RWPE1 (cell line): ENCODE measurements at regions not wholly inside any gene's neighbourhood (a gene's known extent, or its start where the extent isn't known, plus 50 kb on each side); places are given as distances from the start of the nearest gene placed in this dataset.

ENCODE experiments used
- CTCF ChIA-PET: fragments of 350-600 bp; sonication (Branson Sonifier 250); formaldehyde crosslinking; extraction: SDS; loops from one replicate; lab custom pipeline; 2021; lab: Yijun Ruan, JAX
- POLR2A ChIA-PET: fragments of 400-600 bp; formaldehyde crosslinking; extraction: SDS; loops from one replicate; lab custom pipeline; 2020; ENCODE audit warnings: antibody characterized with exemption; ENCODE audit not compliant: low non-redundant PET; lab: Yijun Ruan, JAX
- DNase-seq: peaks from one replicate; pipeline ENCODE4 v3.0.0; 2012; ENCODE audit warnings: low spot score
- H3K27ac ChIP-seq: fragments of 450-650 bp; 2 replicates; pipeline ENCODE4 v1.5.1; 2017
- TF ChIP-seq, protein P1 (sequence below): fragments of 450-650 bp; conservative IDR thresholded peaks from 2 replicates; pipeline ENCODE4 v1.5.1; 2017; ENCODE audit warnings: low read depth, mild to moderate bottlenecking

DNA sequence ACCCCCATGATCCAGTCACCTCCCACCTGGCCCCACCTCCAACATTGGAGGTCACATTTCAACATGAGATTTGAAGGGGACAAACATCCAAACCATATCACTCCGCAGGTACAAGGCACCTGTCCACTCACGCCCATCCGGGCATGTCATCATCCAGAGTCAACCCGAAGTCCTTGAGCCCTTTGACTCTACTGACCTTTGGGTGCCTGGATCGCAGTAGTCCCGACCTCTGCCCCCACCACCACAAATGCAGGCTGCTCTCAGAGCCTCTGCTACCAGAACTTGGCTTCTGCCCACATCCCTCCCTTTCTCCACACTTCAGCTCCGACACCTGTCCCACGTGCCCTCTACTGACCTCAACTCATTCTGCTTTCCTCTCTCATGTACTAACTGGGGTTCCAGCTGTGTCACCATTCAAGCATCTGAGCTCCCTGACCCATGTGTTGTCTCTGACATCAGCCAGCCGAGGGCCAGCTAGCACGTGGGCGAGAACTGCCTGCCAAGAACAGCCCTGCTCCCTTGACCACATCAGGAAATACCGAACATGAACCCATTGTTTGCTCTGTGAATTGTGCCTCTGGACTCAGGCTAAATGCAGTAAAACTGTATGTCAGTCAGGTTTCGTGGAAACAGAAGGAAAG lies 498.3 kb upstream of the SULF2 start:
- peak; percentile 86 for DNase-seq
- peak overlapping the region; percentile 42 for H3K27ac ChIP-seq
- ChIA-PET POLR2A (no interaction called here), CTCF (interaction anchor here (0.9 kb wide), 1 partner anchor 9 kb away, joined by 3 read pairs; no protein-coding TSS in a partner anchor)
- TF ChIP-seq, protein P1, sequence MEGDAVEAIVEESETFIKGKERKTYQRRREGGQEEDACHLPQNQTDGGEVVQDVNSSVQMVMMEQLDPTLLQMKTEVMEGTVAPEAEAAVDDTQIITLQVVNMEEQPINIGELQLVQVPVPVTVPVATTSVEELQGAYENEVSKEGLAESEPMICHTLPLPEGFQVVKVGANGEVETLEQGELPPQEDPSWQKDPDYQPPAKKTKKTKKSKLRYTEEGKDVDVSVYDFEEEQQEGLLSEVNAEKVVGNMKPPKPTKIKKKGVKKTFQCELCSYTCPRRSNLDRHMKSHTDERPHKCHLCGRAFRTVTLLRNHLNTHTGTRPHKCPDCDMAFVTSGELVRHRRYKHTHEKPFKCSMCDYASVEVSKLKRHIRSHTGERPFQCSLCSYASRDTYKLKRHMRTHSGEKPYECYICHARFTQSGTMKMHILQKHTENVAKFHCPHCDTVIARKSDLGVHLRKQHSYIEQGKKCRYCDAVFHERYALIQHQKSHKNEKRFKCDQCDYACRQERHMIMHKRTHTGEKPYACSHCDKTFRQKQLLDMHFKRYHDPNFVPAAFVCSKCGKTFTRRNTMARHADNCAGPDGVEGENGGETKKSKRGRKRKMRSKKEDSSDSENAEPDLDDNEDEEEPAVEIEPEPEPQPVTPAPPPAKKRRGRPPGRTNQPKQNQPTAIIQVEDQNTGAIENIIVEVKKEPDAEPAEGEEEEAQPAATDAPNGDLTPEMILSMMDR, result no peak

- no peak overlapping the region for H3K27ac ChIP-seq
- ChIA-PET CTCF (interaction anchor here (0.6 to 0.9 kb wide), 2 partner anchors 10 to 221 kb away, joined by 3 read pairs; no protein-coding TSS in a partner anchor), POLR2A (no interaction called here)
- DNase-seq, result peak; percentile 45
- TF ChIP-seq, protein P1, result no peak
Measured at GRCh38 chr20:48282591-48283228, 497.4 kb upstream of the SULF2 start.

DNA sequence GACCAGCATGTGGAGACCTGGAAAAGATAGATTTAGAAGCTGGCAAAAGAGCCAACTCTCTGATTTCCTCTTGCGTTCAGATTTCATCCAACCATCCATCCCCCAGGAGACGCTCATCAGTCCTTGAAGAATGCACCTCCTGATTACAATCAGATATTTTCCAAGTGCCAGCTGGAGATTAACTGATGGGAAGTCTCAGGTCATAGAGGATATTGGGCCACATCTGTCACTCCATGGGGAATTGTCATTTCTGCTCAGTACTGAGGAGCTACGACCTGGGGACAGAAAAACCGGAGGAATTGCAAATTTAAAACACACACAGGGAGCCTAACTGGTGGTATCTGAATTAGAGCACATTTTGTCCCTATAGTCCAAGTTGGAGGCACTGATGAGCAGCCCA lies 496.2 kb upstream of the SULF2 start:
- ChIA-PET CTCF (no interaction called here), POLR2A (no interaction called here)
- DNase-seq, result no peak
- TF ChIP-seq, protein P1, result no peak
- no peak overlapping the region for H3K27ac ChIP-seq

GRCh38 chr20:48278961-48279481 lies 493.7 kb upstream of the SULF2 start:
- POLR2A ChIA-PET, result no interaction called here
- H3K27ac ChIP-seq, result no peak overlapping the region
- TF ChIP-seq, protein P1, result no peak
- no peak for DNase-seq
- CTCF ChIA-PET, result no interaction called here

DNA sequence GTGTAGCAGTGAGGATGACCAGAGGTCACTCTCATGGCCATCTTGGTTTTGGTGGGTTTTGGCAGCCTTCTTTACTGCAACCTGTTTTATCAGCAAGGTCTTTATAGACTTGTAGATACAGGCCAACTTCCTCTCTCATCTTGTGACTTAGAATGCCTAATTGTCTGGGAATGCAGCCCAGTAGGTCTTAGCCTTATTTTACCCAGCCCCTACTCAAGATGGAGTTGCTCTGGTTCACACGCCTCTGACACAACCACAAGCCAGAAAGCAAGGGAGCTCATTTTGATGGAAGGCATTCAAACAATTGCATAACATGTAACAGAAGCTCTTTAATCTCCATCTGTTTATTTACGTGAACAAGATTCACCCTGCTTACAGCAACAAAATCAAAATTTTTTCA lies 492.0 kb upstream of the SULF2 start:
- TF ChIP-seq, protein P1, result no peak
- ChIA-PET POLR2A (no interaction called here), CTCF (interaction anchor here (0.6 to 0.8 kb wide), 2 partner anchors 23 to 168 kb away, joined by 3 read pairs; no protein-coding TSS in a partner anchor)
- H3K27ac ChIP-seq, result no peak overlapping the region
- no peak for DNase-seq

DNA sequence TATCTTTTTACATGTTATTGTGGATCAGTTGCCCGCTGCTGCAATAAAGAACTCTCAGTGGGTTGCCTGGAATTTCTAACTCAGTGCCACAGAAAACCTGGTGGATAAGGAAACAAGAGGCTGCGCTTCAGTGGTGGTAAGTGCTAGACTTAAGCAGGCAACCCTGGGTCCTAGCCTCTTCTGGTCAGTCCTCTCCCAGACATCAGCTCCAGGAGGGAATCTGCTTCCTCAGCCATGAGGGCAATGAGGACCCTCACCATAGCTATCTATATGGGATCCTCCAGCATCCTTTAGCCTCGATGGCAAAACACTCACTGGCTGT lies 490.7 kb upstream of the SULF2 start:
- ChIA-PET CTCF (interaction anchor here (0.7 kb wide), 1 partner anchor 87 kb away, joined by 3 read pairs; no protein-coding TSS in a partner anchor), POLR2A (no interaction called here)
- no peak for DNase-seq

More for the DNA sequence above, 490.7 kb upstream of the SULF2 start:
- H3K27ac ChIP-seq, result no peak overlapping the region
- TF ChIP-seq, protein P1, result no peak
